Motor neuron (in vitro differentiated cells): ENCODE measurements at regions not wholly inside any gene's neighbourhood (a gene's known extent, or its start where the extent isn't known, plus 50 kb on each side); places are given as distances from the start of the nearest gene placed in this dataset.

Experiments
- ATAC-seq, 8 experiments: fragments of 200-7000 bp; cut with Tn5 transposase; replicated peaks in 6 of 8; 2 replicates each; pipeline ENCODE4 v1.8.0; 2021; ENCODE audit warnings: mild to moderate bottlenecking in 8 of 8, moderate library complexity in 8 of 8
- H3K27ac ChIP-seq, 2 donors: fragments of 250-450 bp; sonication (Bioruptor Pico); 2 replicates each; pipeline ENCODE4 v1.9.0; 2021; ENCODE audit warnings: antibody characterized with exemption in 2 of 2, mild to moderate bottlenecking in 2 of 2, moderate library complexity in 1 of 2
- H3K4me1 ChIP-seq, 2 donors: fragments of 250-450 bp; sonication (Bioruptor Pico); replicated peaks in 1 of 2; 2 replicates each; pipeline ENCODE4 v1.6.1; 2021; ENCODE audit warnings: antibody characterized with exemption in 2 of 2, mild to moderate bottlenecking in 2 of 2, moderate library complexity in 1 of 2
- H3K4me3 ChIP-seq, 5 donors: fragments of 250-450 bp; sonication (Bioruptor Pico); 2 replicates each; pipeline ENCODE4 v1.9.0; 2021; ENCODE audit warnings: antibody characterized with exemption in 5 of 5, mild to moderate bottlenecking in 5 of 5, moderate library complexity in 4 of 5
- WGBS, 10 experiments: fragments of 450-650 bp; shearing (Covaris generic); methylation state at CpG; one replicate each; pipeline ENCODE4 v1.0.0; 2022; 5-methylcytosine and 5-hydroxymethylcytosine counted together
- in situ Hi-C, 9 experiments: fragments of 400-800 bp; cut with MboI; loops; one replicate each; pipeline ENCODE4 v1.15.0; 2021; ENCODE audit warnings: low sequenced_read_pairs in 9 of 9, low pct_unique_long_range_greater_than_20kb in 2 of 9; ENCODE audit not compliant: unreplicated experiment in 9 of 9

- in situ Hi-C loops = no loop called here
- H3K4me3 ChIP-seq = no peak overlapping the region
- no peak overlapping the region for H3K27ac ChIP-seq
- ATAC-seq = no peak
- no peaks in the 10 kb centered on the region for H3K4me1 ChIP-seq
- WGBS, 10 experiments = 0 to 73% (median 67%) methylated on average over 1 to 2 of the region's 2 CpGs; no CpG with 5 or more reads in 6 of the 10 experiments
Measured at GRCh38 chr5:133727636-133728035, 115.3 kb upstream of the FSTL4 start.

DNA sequence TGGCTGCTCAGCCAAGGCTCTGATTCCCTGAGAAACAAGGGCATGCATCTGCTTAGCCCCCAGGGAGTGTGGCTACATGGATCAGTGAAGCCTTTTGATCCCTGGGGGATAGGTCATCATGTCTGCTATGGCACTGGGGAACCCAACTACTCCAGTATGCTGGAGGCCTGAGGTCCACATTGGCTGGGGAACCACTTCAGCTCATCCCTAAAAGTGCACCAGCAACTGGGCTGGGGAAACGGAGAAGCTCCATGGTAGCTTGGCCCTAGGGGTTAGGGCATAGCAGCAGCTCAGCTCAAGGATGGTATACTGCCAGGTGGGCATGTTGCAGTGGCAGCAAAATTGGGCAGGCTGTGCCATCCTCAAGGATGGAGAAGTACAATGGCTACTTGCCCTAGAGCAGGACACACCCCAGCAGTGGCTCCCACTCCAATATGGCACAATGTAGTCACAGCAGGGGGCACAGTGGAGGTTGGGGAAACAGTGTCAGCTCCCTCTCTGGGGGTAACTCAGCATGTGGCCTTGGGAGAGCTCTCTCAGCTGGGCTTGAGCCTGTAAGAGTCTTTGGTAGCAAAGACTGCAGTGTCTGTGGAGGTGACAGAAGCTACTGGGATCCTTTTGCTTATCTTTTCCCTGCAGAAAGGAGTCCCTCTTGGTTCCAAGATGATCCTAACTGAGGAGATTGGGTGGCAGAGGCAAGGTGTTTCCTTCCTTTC lies 111.5 kb upstream of the FSTL4 start:
- no peaks in the 10 kb centered on the region for H3K4me1 ChIP-seq
- in situ Hi-C loops = no loop called here
- ATAC-seq = no peak
- H3K4me3 ChIP-seq = no peak overlapping the region
- H3K27ac ChIP-seq = no peak overlapping the region
- 20% methylated on average over 1 of the region's 1 CpG; no CpG with 5 or more reads in 9 of the 10 experiments for WGBS, 10 experiments

DNA sequence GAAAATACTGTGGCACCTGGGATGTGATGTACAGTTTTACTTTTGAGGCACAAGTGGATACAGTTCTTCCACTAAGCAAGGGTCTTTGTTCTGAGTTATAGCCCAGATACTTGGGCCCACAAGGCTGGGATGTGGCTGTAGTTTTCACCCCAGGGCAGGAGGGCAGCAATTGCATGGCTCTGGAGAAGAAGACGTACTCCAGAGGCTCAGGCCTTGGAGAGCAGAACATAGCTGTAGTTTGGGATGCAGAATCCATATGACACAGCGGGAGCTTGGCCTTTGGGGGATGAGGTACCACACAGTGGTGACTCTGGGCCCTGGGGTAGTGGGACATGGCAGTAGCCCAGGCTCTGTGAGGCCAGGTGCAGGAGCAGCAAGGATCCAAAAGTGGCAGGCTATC lies 110.8 kb upstream of the FSTL4 start:
- ATAC-seq = no peak
- Histone ChIP-seq H3K27ac (no peak overlapping the region), H3K4me3 (no peak overlapping the region), H3K4me1 (no peaks in the 10 kb centered on the region)
- 0 to 67% (median 40%) methylated on average over 1 to 2 of the region's 2 CpGs; no CpG with 5 or more reads in 5 of the 10 experiments for WGBS, 10 experiments
- in situ Hi-C loops = no loop called here

- Histone ChIP-seq H3K4me3 (no peak overlapping the region), H3K27ac (no peak overlapping the region), H3K4me1 (no peaks in the 10 kb centered on the region)
- in situ Hi-C loops = no loop called here
- ATAC-seq = no peak
Measured at GRCh38 chr5:133721365-133721764, 109.0 kb upstream of the FSTL4 start.

DNA sequence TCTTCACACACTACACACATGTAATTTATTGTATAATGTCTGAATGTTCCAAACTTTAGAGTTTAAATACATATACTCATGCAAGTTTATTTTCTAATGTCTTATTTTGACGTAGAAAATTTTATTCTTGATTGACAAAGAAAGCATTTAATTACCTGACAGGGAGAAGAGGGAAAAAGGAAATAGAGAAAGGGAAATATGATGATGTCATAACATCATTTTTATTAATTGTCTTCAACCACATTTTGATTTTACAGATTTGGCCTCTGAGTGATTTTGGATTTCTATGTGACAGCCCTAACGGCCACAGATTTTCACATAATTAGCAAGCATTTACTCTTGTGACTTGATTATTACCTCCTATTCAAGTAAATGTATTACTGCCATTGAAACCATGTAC lies 106.1 kb upstream of the FSTL4 start:
- H3K4me1 ChIP-seq = no peaks in the 10 kb centered on the region
- in situ Hi-C loops = no loop called here
- no peak overlapping the region for H3K27ac ChIP-seq
- H3K4me3 ChIP-seq = no peak overlapping the region
- WGBS, 10 experiments = 0 to 100% (median 65%) methylated on average over 1 to 2 of the region's 2 CpGs
- ATAC-seq = no peak

DNA sequence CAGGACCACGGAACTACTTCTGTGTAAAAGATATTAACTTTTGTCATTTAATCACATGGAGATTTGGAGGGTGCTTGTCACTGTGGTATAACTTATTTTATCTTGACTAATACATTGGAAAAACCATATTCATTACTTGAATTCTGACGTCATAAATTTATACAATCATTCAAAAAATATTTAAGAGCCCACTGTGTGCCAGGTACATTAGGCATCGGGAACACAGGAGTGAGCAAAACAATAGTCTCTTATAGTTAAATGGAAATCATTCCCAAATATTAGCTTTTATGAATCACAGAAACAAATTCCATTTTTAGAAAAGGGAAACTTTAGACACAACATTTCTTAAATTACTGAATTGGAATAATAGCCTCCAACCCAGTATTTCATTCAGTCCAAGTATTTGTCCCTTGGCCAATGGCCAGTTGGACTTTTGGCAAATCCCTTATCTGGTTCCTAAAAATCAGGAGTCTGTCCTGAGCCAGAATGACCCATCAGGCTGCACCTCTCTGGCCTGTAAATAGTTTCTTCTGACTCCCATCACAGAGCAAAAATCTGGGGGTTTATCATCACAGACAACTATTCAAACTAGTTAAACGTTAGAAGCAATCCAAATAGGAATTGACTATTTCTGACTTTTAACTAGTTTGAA lies 104.3 kb upstream of the FSTL4 start:
- 28 to 95% (median 72%) methylated on average over 1 to 4 of the region's 4 CpGs for WGBS, 10 experiments
- H3K4me3 ChIP-seq = no peak overlapping the region
- in situ Hi-C loops = no loop called here
- ATAC-seq = no peak
- no peak overlapping the region for H3K27ac ChIP-seq
- no peaks in the 10 kb centered on the region for H3K4me1 ChIP-seq

- no peak overlapping the region for H3K27ac ChIP-seq
- ATAC-seq = no peak
- in situ Hi-C loops = no loop called here
- no peak overlapping the region for H3K4me3 ChIP-seq
- WGBS, 10 experiments = 40 to 82% (median 52%) methylated on average over 1 to 4 of the region's 5 CpGs; no CpG with 5 or more reads in 3 of the 10 experiments
- H3K4me1 ChIP-seq = no peaks in the 10 kb centered on the region
Measured at GRCh38 chr5:133715616-133716015, 103.3 kb upstream of the FSTL4 start.

DNA sequence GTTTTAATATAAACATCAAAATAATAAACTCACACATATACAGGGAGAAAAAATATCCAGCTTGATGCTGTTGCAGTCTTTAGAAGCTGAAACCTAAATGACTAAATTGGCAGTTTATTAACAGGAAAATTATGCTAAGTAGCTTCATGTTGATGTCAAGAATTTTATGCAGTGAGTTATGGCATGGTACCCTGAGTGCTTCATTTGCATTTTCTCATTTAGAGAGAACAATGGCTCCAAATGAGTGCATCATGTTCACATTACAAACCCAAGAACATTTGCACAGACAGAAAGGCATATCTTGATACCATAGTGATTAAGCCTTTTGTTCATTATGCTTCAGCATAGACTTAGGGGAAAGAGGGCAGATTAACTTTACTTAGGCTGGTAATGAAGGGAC lies 102.9 kb upstream of the FSTL4 start:
- no peak overlapping the region for H3K27ac ChIP-seq
- H3K4me1 ChIP-seq = no peaks in the 10 kb centered on the region
- in situ Hi-C loops = no loop called here
- peak in 2 of 8 experiments; percentile 37 to 40 for ATAC-seq
- H3K4me3 ChIP-seq = no peak overlapping the region

- no peaks in the 10 kb centered on the region for H3K4me1 ChIP-seq
- WGBS, 10 experiments = 0 to 94% (median 45%) methylated on average over 2 to 9 of the region's 12 CpGs; no CpG with 5 or more reads in 2 of the 10 experiments
- ATAC-seq = peak in 1 of 8 experiments; percentile 28
- in situ Hi-C loops = no loop called here
- no peak overlapping the region for H3K4me3 ChIP-seq
- H3K27ac ChIP-seq = no peak overlapping the region
Measured at GRCh38 chr5:133714161-133714915, 102.0 kb upstream of the FSTL4 start.

DNA sequence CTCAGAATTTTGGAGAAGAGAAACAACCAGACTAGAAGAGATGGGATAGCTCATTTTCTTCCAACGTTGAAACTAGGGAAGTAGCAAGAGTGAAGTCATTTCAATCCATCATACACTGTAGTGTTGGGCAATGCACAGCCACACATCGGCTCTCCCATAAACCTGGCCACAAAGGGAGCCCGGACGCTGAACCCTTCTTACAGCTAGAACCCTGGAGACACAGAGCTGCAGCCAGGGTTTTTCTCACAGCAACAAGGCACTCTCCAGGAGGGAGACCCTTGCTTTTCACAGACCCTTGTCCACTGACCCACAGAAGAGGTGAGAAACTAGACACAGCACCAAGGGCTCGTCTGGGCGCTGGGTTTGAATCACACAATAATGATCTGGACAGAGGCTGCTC lies 101.4 kb upstream of the FSTL4 start:
- in situ Hi-C loops = no loop called here
- no peak overlapping the region for H3K27ac ChIP-seq

GRCh38 chr5:133713209-133713608 lies 100.9 kb upstream of the FSTL4 start:
- no peak for ATAC-seq
- in situ Hi-C loops = no loop called here
- Histone ChIP-seq H3K4me1 (peaks cover 0 to 3% of the 10 kb centered on the region in 2 donors), H3K4me3 (no peak overlapping the region), H3K27ac (no peak overlapping the region)

More for the DNA sequence above, 101.4 kb upstream of the FSTL4 start:
- 6 to 90% (median 60%) methylated on average over 1 to 3 of the region's 6 CpGs; no CpG with 5 or more reads in 5 of the 10 experiments for WGBS, 10 experiments
- Histone ChIP-seq H3K4me3 (no peak overlapping the region), H3K4me1 (no peaks in the 10 kb centered on the region)
- no peak for ATAC-seq

DNA sequence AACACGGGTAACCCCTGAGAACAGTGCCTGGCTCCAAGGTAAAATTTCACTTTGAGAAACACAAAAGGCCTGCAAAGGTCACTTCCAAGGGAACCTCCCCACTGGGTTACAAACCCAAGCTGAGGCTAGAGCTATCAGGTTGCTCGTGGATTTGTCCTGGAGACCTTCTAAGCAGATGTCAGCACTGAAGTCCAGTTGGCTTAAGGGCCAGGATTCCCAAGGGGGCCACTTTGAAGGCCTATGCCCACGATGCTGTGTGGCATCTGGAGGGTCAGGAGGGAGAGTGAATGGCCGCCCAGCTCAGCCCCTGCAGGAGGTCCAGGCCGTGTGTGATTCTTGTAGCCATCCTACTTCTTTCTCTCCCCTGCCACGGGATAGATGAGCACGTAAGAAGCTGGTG lies 100.2 kb upstream of the FSTL4 start:
- Histone ChIP-seq H3K4me1 (peaks cover 0 to 4% of the 10 kb centered on the region in 2 donors), H3K27ac (no peak overlapping the region), H3K4me3 (no peak overlapping the region)
- no peak for ATAC-seq
- 22 to 80% (median 61%) methylated on average over 1 to 7 of the region's 7 CpGs; no CpG with 5 or more reads in 4 of the 10 experiments for WGBS, 10 experiments
- in situ Hi-C loops = no loop called here

- Histone ChIP-seq H3K4me3 (no peak overlapping the region), H3K4me1 (peaks cover 0 to 4% of the 10 kb centered on the region in 2 donors), H3K27ac (no peak overlapping the region)
- no peak for ATAC-seq
- 0 to 83% (median 33%) methylated on average over 1 to 2 of the region's 2 CpGs; no CpG with 5 or more reads in 3 of the 10 experiments for WGBS, 10 experiments
- in situ Hi-C loops = no loop called here
Measured at GRCh38 chr5:133709209-133709725, 96.9 kb upstream of the FSTL4 start.
